HL-60/S4 (cell line): ENCODE measurements at regions not wholly inside any gene's neighbourhood (a gene's known extent, or its start where the extent isn't known, plus 50 kb on each side); places are given as distances from the start of the nearest gene placed in this dataset.

Experiments used
- in situ Hi-C: fragments of 300-500 bp; cut with MboI; formaldehyde crosslinking; loops from 2 replicates; pipeline ENCODE4 v1.14.3; 2022; ENCODE audit warnings: low sequenced_read_pairs

- in situ Hi-C loops = no loop called here
These were observed 461.8 kb downstream of the SUCLA2 start for GRCh38 chr13:47539317-47539716.

GRCh38 chr13:47523771-47524170, 477.3 kb downstream of the SUCLA2 start:
- in situ Hi-C loops = no loop called here

GRCh38 chr13:47521890-47522487, 479.1 kb downstream of the SUCLA2 start:
- in situ Hi-C loops = no loop called here

- in situ Hi-C loops = no loop called here
These were observed 481.4 kb downstream of the SUCLA2 start for GRCh38 chr13:47519626-47520025.

- in situ Hi-C loops = no loop called here
These were observed 482.5 kb downstream of the SUCLA2 start for GRCh38 chr13:47518530-47518929.

GRCh38 chr13:47511647-47512046, 489.4 kb downstream of the SUCLA2 start:
- in situ Hi-C loops = no loop called here

GRCh38 chr13:47508527-47509228, 492.4 kb downstream of the SUCLA2 start:
- in situ Hi-C loops = no loop called here

- in situ Hi-C loops = no loop called here
These were observed 497.6 kb downstream of the SUCLA2 start for GRCh38 chr13:47503475-47503874.

GRCh38 chr13:47502166-47502565, 498.9 kb downstream of the SUCLA2 start:
- in situ Hi-C loops = no loop called here

- in situ Hi-C loops = no loop called here
These were observed 501.5 kb downstream of the SUCLA2 start for GRCh38 chr13:47499358-47500150.

GRCh38 chr13:47484548-47484947, 516.5 kb downstream of the SUCLA2 start:
- in situ Hi-C loops = no loop called here

- in situ Hi-C loops = no loop called here
These were observed 519.5 kb downstream of the SUCLA2 start for GRCh38 chr13:47481536-47481935.

- in situ Hi-C loops = no loop called here
These were observed 520.1 kb downstream of the SUCLA2 start for GRCh38 chr13:47480951-47481350.

- in situ Hi-C loops = no loop called here
These were observed 521.0 kb downstream of the SUCLA2 start for GRCh38 chr13:47480121-47480520.

GRCh38 chr13:47478985-47479384, 522.1 kb downstream of the SUCLA2 start:
- in situ Hi-C loops = no loop called here

- in situ Hi-C loops = no loop called here
These were observed 525.6 kb downstream of the SUCLA2 start for GRCh38 chr13:47475441-47475948.

GRCh38 chr13:47474839-47475238, 526.2 kb downstream of the SUCLA2 start:
- in situ Hi-C loops = no loop called here

- in situ Hi-C loops = no loop called here
These were observed 526.7 kb downstream of the SUCLA2 start for GRCh38 chr13:47474326-47474725.

- in situ Hi-C loops = no loop called here
These were observed 528.6 kb downstream of the SUCLA2 start for GRCh38 chr13:47472516-47472915.

- in situ Hi-C loops = no loop called here
These were observed 537.3 kb downstream of the SUCLA2 start for GRCh38 chr13:47463726-47464125.

GRCh38 chr13:47463002-47463401, 538.1 kb downstream of the SUCLA2 start:
- in situ Hi-C loops = no loop called here

- in situ Hi-C loops = no loop called here
These were observed 539.3 kb downstream of the SUCLA2 start for GRCh38 chr13:47461816-47462215.
